ENCODE measurements at regions not wholly inside any gene's neighbourhood (a gene's known extent, or its start where the extent isn't known, plus 50 kb on each side); places are given as distances from the start of the nearest gene placed in this dataset.

DNA sequence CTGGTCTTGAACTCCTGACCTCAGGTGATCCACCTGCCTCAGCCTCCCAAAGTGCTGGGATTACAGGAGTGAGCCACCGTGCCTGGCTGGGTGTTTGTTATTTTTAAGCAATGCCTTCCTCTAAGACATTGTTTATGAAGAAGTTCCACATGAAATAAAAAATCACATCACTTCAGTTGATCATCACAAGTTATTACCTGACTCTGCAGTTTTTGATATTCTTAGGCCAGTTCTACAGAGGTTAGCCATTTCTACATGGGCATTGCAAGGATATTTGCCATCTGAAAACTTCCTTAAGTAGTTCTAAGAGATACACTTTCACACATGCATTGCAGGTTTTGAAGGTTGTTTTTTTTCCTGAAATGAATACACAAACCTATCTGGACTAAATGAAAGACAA, 82.1 kb downstream of the PYDC2 start:
- DNase-seq (ENCODE audit: extremely low read depth, insufficient read length): no peak
- H3K36me3 ChIP-seq (ENCODE audit: control insufficient read depth, insufficient read depth, low read length): no peaks in the 10 kb centered on the region
- TF ChIP-seq, protein P1, sequence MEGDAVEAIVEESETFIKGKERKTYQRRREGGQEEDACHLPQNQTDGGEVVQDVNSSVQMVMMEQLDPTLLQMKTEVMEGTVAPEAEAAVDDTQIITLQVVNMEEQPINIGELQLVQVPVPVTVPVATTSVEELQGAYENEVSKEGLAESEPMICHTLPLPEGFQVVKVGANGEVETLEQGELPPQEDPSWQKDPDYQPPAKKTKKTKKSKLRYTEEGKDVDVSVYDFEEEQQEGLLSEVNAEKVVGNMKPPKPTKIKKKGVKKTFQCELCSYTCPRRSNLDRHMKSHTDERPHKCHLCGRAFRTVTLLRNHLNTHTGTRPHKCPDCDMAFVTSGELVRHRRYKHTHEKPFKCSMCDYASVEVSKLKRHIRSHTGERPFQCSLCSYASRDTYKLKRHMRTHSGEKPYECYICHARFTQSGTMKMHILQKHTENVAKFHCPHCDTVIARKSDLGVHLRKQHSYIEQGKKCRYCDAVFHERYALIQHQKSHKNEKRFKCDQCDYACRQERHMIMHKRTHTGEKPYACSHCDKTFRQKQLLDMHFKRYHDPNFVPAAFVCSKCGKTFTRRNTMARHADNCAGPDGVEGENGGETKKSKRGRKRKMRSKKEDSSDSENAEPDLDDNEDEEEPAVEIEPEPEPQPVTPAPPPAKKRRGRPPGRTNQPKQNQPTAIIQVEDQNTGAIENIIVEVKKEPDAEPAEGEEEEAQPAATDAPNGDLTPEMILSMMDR (IDR thresholded peaks at IDR 0.05; ENCODE audit: insufficient read depth, low read length, poor library complexity, severe bottlenecking): no peak
- H3K27me3 ChIP-seq (replicated peaks; ENCODE audit: control insufficient read depth, insufficient read depth, low read length): no peaks in the 10 kb centered on the region
- H3K4me3 ChIP-seq (replicated peaks; ENCODE audit: low read depth, low read length): no peak overlapping the region

DNA sequence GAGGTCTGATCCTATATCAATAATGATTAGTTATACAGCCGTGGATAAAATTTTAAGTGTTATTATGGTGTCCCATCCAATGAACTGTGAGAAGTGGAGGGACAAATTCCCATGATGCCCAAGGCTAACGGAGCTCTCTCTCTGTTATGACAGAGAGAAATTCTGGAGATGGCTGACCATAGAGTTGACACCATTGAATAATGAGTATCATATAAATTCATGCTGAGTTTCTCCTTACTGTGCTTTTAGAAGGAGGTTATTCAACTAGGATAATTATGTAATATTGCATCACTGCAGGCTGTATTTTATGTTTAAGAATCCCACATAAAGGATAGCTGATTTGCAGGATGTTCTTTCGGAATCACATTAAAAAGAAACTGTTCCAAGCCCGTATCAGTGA, 82.9 kb downstream of the PYDC2 start:
- no peak for DNase-seq (ENCODE audit: extremely low read depth, insufficient read length)
- TF ChIP-seq, protein P1 (IDR thresholded peaks at IDR 0.05; ENCODE audit: insufficient read depth, low read length, poor library complexity, severe bottlenecking): no peak
- Histone ChIP-seq H3K36me3 (ENCODE audit: control insufficient read depth, insufficient read depth, low read length) (no peaks in the 10 kb centered on the region), H3K4me3 (replicated peaks; ENCODE audit: low read depth, low read length) (no peak overlapping the region), H3K27me3 (replicated peaks; ENCODE audit: control insufficient read depth, insufficient read depth, low read length) (no peaks in the 10 kb centered on the region)

DNA sequence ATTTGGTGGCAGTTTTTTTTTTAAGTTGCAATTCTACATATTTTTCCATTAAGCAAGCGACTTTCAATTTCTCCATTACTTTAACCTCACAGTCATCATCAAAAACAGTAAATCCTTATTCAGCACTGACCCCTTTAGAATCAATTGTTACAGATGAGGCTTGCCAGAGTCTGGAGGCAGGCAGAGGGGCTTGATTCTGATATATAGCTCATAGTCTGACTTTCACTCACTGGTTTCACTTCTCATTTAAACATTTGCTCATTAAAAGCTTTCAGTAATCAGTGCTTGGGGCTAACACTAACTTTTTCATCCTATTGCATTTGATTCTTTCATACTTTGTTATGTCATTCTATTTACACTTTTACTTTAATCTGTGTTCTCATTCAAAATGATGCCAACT, 88.4 kb downstream of the PYDC2 start:
- TF ChIP-seq, protein P1 (IDR thresholded peaks at IDR 0.05; ENCODE audit: insufficient read depth, low read length, poor library complexity, severe bottlenecking): no peak
- no peak overlapping the region for H3K4me3 ChIP-seq (replicated peaks; ENCODE audit: low read depth, low read length)
- H3K27me3 ChIP-seq (replicated peaks; ENCODE audit: control insufficient read depth, insufficient read depth, low read length): no peaks in the 10 kb centered on the region
- H3K36me3 ChIP-seq (ENCODE audit: control insufficient read depth, insufficient read depth, low read length): no peaks in the 10 kb centered on the region
- peak; percentile 1 for DNase-seq (ENCODE audit: extremely low read depth, insufficient read length)

DNA sequence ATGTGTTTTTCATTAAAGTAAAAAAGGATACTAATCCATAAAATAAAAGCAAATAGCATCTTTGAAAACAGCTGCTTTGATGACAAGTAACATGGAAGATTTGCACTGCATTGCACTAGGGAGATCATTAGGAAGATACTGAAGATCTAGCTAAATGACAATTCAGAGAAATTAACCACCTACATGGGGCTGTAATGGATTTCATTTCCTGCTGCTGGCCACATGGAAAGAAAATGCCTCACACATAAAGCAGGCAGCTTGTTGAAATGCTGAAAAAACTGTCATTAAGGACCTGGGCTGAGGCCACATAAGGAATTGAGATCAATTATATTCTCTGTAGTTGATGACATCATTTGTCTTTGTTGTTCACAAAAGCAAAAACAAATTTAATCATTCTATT, 94.1 kb downstream of the PYDC2 start:
- no peak for DNase-seq (ENCODE audit: extremely low read depth, insufficient read length)
- Histone ChIP-seq H3K4me3 (replicated peaks; ENCODE audit: low read depth, low read length) (no peak overlapping the region), H3K36me3 (ENCODE audit: control insufficient read depth, insufficient read depth, low read length) (no peaks in the 10 kb centered on the region), H3K27me3 (replicated peaks; ENCODE audit: control insufficient read depth, insufficient read depth, low read length) (no peaks in the 10 kb centered on the region)
- TF ChIP-seq, protein P1 (IDR thresholded peaks at IDR 0.05; ENCODE audit: insufficient read depth, low read length, poor library complexity, severe bottlenecking): no peak

DNA sequence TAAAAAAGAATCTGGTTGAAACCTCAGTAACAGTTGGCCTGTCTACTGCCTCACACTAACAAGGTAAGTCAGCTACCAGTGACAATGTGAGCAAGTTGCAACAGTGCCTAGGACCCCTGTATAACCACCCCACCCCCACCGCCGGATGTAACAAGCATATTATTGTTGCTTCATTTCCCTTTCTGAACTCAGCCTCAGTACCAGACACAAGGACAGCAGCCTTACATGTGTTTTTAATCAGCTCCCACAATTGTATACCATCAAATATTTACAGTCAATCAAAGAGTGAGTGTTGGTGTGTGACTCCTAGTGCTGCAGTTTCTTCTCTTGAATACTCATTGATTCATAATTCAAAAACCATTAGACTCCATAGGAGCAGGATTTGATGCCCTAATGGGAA, 96.4 kb downstream of the PYDC2 start:
- no peaks in the 10 kb centered on the region for H3K27me3 ChIP-seq (replicated peaks; ENCODE audit: control insufficient read depth, insufficient read depth, low read length)
- H3K4me3 ChIP-seq (replicated peaks; ENCODE audit: low read depth, low read length): no peak overlapping the region
- TF ChIP-seq, protein P1 (IDR thresholded peaks at IDR 0.05; ENCODE audit: insufficient read depth, low read length, poor library complexity, severe bottlenecking): no peak
- DNase-seq (ENCODE audit: extremely low read depth, insufficient read length): no peak
- no peaks in the 10 kb centered on the region for H3K36me3 ChIP-seq (ENCODE audit: control insufficient read depth, insufficient read depth, low read length)

DNA sequence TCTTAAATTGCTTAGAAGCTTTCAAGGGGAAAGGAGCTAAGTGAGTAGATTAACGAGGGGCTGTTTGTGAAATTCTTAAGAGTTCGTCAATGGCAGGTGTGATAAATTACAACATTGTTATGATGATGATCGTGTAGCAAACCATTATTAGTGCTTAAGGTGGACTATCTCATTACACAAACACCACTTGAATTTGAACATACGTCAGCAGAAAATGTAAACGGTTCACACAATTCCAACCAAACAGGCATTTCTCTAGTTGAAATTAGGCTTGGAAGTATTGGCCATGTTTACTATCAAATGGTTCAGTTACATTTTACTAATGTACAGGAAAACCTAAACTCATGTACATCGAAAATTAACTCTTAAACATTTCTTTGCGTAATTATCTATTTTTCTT, 102.8 kb downstream of the PYDC2 start:
- no peaks in the 10 kb centered on the region for H3K36me3 ChIP-seq (ENCODE audit: control insufficient read depth, insufficient read depth, low read length)
- DNase-seq (ENCODE audit: extremely low read depth, insufficient read length): no peak
- no peaks in the 10 kb centered on the region for H3K27me3 ChIP-seq (replicated peaks; ENCODE audit: control insufficient read depth, insufficient read depth, low read length)
- TF ChIP-seq, protein P1 (IDR thresholded peaks at IDR 0.05; ENCODE audit: insufficient read depth, low read length, poor library complexity, severe bottlenecking): no peak
- no peak overlapping the region for H3K4me3 ChIP-seq (replicated peaks; ENCODE audit: low read depth, low read length)

All from GM06990 (cell line).